NCI-H82 treated with DMSO at 0.1 percent for 48 hours (cell line): ENCODE measurements at regions not wholly inside any gene's neighbourhood (a gene's known extent, or its start where the extent isn't known, plus 50 kb on each side); places are given as distances from the start of the nearest gene placed in this dataset.
"Not testable (repeated sequence)": the region's sequence is repeated elsewhere in the genome, so short reads cannot be mapped to it uniquely, and the experiment has no call there.

ENCODE experiments used
- DNase-seq: peaks from one replicate; lab custom pipeline; 2025; ENCODE audit not compliant: unreplicated experiment; lab: John Stamatoyannopoulos, UW

DNA sequence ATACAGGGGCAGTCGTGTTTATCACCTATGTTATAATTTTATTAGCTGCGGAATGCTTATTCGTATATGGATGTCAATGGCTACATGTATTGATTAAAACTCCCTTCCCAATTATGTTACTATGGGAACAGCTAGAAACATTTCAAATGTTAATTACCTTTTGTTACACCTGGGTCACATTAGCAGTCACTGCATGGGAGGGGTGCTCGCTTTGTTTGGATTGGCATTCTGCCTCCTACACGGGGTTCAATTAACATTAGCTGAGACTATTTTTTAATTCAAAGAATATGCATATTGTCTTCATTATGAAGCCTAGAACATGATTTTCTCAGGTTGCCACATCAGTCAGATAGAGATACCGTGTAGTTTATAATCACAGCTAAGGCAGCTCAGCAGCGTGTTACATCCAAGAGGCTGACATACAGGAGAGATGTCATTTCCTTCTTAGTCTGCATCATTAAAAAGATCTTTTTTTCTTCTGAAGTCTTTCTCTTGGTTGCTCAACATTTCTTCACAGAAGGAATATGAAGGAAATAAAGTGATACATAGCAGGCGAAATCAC is 76.2 kb upstream of the RPS6KA2 start:
- no peak for DNase-seq

DNA sequence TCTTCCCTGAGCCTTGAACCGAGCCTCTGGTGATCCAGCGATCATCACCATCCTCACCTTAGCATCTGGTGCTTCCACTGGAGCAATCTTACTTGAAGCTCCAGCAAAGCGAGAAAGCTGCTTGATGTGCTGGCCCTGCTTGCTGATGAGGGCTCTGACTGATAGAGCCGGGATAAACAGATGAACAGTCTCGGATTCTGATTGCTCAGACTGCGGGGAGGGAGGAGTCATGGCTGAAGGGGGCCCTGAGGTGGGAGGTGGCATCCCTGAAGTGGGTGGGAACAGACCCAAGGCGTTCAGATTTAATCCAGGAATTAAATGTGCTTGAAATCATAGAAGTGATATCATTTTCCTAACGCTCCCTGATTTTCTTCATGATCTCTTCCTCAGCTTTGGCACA is 74.4 kb upstream of the RPS6KA2 start:
- DNase-seq = not testable (repeated sequence)

DNA sequence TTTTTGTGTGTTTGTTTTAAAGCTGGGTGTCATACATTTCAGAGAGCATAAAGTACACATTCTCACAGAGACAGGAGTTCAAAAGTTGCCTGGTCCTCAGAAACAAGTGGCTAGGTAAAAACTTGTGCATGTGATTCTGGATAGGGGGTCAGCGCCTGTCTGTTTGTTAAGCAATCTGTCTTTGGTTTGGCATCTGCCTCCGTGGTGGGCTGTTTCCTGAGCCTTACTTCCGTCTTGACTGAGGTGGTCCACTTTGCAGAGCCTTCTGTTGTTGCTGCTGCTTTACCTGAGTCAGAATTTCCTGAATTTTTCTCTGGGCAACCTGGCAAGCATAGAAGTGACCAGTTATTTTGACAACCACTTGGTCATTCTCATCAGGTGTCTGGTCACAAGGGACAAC is 73.8 kb upstream of the RPS6KA2 start:
- not testable (repeated sequence) for DNase-seq

DNA sequence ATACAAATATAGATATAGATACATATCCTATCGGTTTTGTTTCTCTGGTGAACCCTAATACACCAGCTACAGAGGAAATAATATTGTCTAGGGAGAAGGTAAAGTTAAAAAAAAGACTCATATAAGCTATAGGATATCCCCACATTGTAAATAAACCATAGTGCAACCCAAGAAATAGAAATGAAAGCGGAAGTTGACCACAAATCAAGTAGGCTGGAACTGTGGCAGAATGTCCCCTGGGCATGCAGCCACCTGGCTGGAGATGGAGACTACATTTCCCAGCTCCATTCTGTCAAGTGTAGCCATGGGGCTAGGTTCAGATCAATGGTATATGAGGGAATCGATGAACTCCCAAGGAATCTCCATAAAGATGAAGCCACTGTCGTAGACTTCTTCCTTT is 70.1 kb upstream of the RPS6KA2 start:
- DNase-seq = no peak

DNA sequence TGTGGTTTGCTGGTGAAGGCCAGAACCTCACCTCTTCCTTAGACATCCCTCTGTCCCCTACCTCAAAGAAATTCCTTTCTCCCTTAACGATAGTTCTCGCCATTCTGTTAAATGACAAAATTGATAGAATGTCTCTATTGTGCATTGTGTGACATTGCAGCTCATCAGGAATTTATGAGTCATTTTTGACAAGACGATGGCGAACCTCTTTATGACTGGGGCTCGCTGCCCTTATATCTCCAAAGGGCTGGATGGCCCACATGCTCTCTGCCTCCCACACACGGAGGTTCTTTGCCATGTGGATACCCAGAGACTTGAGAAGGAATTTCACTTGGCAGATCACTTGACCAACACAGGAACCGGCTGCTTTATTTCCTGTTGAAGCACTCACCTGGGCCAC is 66.8 kb upstream of the RPS6KA2 start:
- DNase-seq = no peak

DNA sequence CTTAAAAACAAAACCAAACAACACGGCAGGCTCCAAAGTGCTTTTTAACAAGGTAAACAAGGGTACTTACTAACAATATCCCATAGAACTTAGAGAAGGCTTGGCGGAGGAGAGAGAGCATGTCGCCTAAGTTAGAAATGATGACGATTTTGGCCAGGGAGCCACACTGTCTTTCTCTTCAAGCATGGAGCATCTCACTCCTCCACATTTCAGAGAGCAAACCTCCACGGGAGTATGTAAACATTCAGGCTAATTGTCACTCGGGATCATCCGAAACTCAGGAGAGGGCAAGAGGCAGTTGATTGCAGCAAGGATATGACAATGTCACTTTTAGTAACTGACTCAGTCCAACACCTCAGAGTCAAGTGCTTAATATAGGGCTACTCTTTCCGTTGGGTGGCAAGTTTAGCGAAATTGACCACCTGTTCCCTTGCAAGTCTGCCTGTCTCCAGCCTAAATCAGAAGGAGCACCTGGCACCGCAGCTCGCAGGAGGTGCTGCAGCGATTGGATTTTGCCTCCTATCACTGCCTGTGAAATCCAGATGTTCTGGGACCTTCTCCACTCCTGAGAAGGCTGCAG is 65.8 kb upstream of the RPS6KA2 start:
- no peak for DNase-seq

DNA sequence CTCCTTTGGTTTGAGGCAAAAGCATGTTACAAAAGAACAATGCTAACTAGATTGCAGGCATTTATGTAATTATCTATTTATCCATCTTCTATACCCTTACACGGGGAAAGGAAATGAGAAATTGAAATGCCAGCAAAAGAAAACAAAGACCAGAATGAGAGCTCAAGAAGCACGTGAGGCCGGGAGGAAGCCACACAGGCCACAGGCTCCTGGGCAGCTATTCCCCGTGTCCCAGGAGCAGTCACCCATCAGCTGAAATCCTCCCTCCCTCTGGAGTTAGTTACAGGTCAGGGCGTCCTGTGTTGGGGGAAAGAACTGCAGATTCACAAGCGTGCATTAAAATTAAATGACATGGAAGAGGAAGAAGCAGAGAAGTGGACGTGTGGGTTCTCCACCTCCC is 64.7 kb upstream of the RPS6KA2 start:
- no peak for DNase-seq

DNA sequence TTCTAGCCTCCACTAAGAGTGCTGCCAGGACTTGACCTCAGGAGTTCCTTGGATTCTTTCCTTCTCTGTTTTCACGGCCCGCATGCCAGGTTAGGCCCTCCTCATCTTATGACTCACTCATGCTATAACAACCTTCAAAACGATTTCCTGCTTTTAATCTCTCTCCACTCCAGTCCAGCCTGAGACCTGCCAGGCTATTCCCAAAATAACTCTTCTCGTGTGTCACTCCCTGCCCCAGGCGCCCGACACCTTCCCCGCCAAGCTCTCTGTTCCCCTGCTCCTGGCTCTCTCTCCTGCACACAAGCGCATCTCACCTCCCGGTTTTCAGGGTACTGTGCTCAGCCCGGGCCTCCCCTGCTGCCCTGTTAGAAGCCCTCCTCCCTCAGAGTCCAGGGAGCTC is 64.1 kb upstream of the RPS6KA2 start:
- no peak for DNase-seq

DNA sequence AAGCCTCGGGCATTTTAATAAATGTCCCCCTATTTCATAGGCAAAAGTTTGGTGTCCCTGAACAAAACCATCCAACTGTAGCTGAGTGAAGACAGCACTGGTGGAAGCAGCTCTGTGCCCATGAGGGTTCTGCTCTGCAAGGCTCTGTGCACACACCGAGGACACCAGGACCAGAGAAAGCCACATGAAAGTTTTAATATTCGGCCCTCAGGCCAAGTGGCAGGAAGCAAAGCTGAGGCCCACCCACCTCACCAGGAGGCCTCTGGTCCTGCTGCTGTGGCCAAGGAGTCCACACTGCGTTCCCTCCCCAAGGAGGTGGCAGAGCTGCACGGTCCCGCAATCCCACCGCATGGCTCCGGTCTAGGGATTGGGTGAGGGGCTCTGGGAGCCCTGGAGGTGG is 62.6 kb upstream of the RPS6KA2 start:
- no peak for DNase-seq

DNA sequence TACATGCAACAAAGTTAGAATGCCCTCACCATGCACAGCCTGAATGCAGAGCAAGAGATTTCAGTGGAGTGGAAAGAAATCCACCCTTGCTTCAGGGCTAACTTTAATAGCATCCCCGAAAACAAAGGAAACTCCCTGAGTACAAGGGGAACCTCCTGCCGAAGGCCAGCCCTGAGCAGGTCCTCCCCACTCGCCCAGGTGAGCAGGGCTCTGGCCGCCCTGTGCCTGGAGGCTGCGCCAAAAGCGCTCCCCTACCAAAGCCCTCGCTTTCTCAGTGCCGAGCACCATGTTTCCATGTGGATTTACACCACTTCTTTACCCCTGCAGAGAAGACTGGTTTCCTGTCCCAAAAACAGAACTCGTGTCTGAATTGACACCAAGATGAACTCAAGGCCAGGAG is 61.9 kb upstream of the RPS6KA2 start:
- DNase-seq = no peak

DNA sequence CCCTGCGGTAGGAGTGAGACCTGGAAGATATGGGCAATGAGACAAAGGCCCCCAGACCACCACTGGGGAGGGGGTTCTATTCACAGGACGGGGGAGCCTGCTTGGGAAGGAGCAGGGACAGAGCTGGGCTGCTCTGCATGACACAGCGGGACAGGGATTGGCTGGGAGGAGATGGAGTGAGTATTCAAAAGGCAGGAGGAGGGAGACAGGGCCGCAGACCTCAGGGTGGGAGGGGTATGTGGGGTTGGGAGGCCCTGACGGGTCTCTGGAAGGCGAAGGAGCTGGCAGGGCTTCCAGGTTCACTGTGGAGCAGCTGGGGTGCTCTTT is 60.8 kb upstream of the RPS6KA2 start:
- DNase-seq = no peak

DNA sequence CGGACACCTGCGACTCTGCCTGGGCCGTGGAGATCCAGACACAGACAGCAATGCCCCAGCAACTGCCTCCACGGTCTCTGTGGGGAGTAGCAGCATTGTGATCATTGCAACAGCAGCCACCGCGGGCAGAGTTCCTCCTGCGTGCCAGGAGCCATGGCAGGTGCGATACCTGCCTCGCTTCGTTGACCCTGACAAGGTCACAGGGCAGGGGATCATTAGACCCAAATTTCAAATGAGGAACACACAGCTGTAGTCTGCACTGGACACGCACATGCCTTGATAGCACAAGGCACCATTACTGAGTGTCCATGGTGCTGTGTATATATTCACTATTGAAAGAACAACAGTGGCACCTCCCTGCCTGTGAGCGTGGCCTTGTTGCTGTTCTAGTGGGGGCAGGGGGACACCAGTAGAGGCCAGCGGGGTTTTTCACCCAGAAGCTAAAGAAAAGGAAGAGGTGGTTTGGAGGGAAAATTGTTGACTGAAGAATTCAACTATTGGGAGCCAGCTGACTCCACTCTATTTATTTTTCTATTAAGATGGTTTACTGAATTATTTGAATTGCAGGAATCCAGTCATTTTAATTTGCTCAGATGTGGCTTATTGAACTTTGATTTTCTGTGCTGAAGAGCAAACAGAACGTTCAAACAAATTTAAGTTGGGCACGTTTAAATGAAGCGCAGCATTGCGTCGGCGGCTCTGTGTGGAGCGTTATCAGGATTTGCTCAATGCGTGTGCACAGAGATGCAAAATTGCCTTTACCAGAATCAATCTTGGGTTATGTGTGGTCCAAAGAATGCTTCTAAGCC is 60.2 kb upstream of the RPS6KA2 start:
- DNase-seq = no peak

DNA sequence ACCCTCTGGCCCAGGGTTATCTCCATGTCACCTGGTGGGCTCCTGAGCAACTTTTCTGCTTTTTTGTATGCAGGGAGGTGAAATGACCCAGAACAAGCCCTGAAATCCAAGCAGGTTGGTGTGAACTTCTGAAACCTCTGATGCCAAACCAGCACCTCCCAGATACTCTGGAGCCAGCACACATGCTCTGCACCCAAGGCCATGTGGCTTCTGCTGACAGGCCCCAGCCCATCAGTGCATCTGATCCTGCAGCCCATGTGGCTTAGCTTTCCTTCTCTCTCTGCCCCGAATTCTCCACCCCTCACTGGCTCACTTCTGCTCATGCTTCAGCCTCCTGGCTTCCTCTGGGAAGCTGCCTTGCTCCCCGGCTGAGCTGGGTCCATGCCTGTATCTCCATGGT is 59.3 kb upstream of the RPS6KA2 start:
- no peak for DNase-seq

DNA sequence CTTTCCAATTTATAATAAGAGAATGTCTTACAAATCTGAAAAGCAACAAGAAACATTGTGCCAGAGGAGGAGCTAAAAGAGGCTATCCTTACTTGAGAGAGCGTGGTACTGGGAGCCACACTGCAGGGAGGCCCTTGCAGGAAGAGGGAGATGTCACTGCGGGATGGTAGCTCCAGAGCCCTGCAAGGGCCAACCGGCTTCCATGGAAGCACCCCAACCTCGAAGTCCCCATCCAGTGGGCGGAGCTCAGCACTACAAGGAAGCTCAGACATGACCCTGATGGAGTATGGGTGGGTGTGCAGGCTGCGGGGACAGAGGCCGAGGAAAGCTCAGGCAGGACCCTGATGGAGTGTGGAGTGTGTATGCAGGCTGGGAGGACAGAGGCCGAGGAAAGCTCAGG is 57.8 kb upstream of the RPS6KA2 start:
- DNase-seq = no peak

DNA sequence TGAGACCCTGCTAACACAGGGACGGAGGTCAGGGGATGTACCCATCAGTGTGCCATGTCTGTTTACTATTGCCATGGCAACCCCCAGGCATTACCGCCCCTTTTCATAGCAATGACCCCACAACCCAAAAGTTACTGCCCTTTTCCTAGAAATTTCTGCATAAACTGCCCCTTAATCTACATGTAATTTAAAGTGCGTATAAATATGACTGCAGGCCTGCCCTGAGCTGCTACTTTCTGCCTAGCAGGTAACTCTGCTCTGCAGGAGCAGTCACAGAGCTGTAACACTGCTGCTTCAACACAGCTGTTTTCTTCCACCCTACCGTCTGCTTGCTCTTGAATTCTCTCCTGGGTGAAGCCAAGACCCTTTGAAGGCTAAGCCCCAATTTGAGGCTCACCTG is 57.1 kb upstream of the RPS6KA2 start:
- DNase-seq = no peak

DNA sequence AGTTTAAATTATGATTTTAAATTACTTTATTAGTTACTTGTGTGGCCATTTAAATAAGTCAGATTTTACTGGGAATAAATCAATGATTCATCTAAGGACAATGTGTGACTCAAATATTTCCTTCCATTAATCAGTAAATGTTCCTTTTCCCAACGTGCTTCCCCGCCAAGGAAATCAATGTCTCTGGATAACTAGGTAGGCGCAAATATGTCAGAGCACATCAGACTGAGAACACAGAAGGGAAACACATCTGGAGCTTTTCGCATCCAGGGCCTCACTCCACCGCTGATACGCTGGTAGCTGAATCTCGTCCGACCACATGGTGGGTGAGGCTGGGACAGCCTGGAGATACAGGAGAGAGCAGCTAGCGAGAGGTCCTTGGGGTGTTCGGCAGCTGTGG is 56.4 kb upstream of the RPS6KA2 start:
- no peak for DNase-seq

DNA sequence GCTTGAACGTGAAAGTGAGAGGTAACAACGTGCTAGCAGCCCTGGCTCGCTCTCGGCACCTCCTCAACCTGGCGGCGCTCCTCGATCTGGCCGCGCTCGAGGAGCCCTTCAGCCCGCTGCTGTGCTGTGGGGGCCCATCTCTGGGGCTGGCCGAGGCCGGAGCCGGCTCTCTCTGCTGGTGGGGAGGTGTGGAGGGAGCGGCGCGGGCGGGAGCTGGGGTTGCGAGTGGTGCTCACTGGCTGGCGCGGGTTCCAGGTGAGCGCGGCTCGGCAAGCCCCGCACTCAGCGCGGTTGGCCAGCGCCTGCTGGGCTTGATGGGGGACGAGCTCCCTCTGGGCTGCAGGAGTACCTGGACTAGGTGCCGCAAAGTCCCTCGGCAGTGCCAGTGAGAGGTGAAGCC is 52.5 kb upstream of the RPS6KA2 start:
- no peak for DNase-seq

DNA sequence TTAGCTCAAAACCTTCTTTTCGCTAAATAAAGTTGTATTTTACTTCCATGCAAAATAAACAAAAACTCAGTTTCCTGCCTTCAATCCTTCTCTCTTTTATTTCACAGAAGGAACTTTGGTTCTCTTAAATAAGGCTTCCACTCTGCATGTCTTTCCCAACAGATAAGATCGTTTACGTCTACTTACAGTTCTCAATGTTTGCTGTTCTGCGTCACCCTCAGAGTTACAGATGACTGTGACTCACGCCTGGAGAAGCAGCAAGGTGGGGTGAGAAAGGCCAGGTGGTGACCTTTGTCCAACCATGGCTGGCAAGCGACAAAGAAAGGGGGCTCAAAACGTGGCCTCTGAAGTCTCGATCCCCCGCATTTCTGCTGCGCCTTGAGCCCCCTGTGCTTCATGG is 51.4 kb upstream of the RPS6KA2 start:
- no peak for DNase-seq

DNA sequence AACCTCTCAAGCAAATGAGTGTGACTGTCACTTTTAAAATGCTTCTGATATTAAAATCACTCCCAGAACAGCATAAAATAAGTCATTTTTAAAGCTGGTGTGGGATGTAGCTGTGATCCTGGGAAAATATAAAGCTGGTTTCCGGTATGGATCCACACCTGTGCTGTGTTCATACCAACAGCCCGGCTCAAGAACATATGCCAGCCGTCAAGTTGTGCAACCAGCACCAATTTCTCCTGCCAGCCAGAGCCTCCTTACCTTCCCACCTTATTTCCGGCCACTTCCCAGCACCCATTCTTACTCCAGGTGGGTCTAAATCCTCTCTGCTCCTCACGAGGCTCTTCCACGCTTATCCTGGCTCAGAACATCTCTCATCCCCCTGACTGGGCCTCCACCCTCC is 50.9 kb upstream of the RPS6KA2 start:
- DNase-seq = no peak
